HEK293 (cell line): ENCODE measurements at regions not wholly inside any gene's neighbourhood (a gene's known extent, or its start where the extent isn't known, plus 50 kb on each side); places are given as distances from the start of the nearest gene placed in this dataset.

Experiments used
- MYNN ChIP-seq: fragments of 450-650 bp; formaldehyde crosslinking; IDR thresholded peaks from 2 replicates; pipeline ENCODE4 v1.5.1; 2016; ENCODE audit warnings: missing biosample characterization, missing genetic modification characterization, borderline replicate concordance
- REST ChIP-seq: fragments of 450-650 bp; formaldehyde crosslinking; IDR thresholded peaks from 2 replicates; pipeline ENCODE4 v1.5.1; 2016; ENCODE audit warnings: missing biosample characterization, missing genetic modification characterization
- SETDB1 ChIP-seq: IDR thresholded peaks from one replicate; pipeline ENCODE4 v1.6.1; 2017; ENCODE audit warnings: mild to moderate bottlenecking, low read length, moderate library complexity, mixed read lengths; ENCODE audit not compliant: insufficient read length
- SP7 ChIP-seq: fragments of 450-650 bp; formaldehyde crosslinking; IDR thresholded peaks from 2 replicates; pipeline ENCODE4 v1.5.1; 2016; ENCODE audit warnings: missing biosample characterization, missing genetic modification characterization
- TCF7L2 ChIP-seq: IDR thresholded peaks from 2 replicates; pipeline ENCODE4 v1.6.1; 2011; ENCODE audit warnings: low read depth, mild to moderate bottlenecking, inconsistent platforms, low read length, moderate library complexity, borderline replicate concordance
- YY2 ChIP-seq: fragments of 450-650 bp; formaldehyde crosslinking; IDR thresholded peaks from 2 replicates; pipeline ENCODE4 v1.5.1; 2016; ENCODE audit warnings: missing biosample characterization, missing genetic modification characterization
- ZBTB1 ChIP-seq: fragments of 450-650 bp; formaldehyde crosslinking; IDR thresholded peaks from 2 replicates; pipeline ENCODE4 v1.5.1; 2016; ENCODE audit warnings: missing biosample characterization, missing genetic modification characterization
- ZBTB44 ChIP-seq: fragments of 450-650 bp; IDR thresholded peaks from 2 replicates; pipeline ENCODE4 v1.5.1; 2018; ENCODE audit warnings: missing biosample characterization, mild to moderate bottlenecking, missing genetic modification characterization
- ZBTB7A ChIP-seq: fragments of 450-650 bp; formaldehyde crosslinking; IDR thresholded peaks from 2 replicates; pipeline ENCODE4 v1.5.1; 2016; ENCODE audit warnings: low read depth, missing biosample characterization, missing genetic modification characterization
- ZNF311 ChIP-seq: fragments of 450-650 bp; formaldehyde crosslinking; IDR thresholded peaks from 2 replicates; pipeline ENCODE4 v1.5.1; 2017; ENCODE audit warnings: missing biosample characterization, missing genetic modification characterization, borderline replicate concordance
- ZNF341 ChIP-seq: fragments of 450-650 bp; formaldehyde crosslinking; IDR thresholded peaks from 2 replicates; pipeline ENCODE4; 2016; ENCODE audit warnings: low read depth, missing biosample characterization, missing genetic modification characterization
- ZNF488 ChIP-seq: fragments of 450-650 bp; formaldehyde crosslinking; IDR thresholded peaks from 2 replicates; pipeline ENCODE4 v1.5.1; 2016; ENCODE audit warnings: missing biosample characterization, missing genetic modification characterization
- ZNF510 ChIP-seq: fragments of 450-650 bp; formaldehyde crosslinking; IDR thresholded peaks from 2 replicates; pipeline ENCODE4 v1.5.1; 2018; ENCODE audit warnings: mild to moderate bottlenecking, missing genetic modification characterization, missing biosample characterization; ENCODE audit not compliant: insufficient replicate concordance
- TF ChIP-seq, protein P1 (sequence below): fragments of 450-650 bp; formaldehyde crosslinking; IDR thresholded peaks from 2 replicates; pipeline ENCODE4 v1.5.1; 2016; ENCODE audit warnings: missing biosample characterization, missing genetic modification characterization

DNA sequence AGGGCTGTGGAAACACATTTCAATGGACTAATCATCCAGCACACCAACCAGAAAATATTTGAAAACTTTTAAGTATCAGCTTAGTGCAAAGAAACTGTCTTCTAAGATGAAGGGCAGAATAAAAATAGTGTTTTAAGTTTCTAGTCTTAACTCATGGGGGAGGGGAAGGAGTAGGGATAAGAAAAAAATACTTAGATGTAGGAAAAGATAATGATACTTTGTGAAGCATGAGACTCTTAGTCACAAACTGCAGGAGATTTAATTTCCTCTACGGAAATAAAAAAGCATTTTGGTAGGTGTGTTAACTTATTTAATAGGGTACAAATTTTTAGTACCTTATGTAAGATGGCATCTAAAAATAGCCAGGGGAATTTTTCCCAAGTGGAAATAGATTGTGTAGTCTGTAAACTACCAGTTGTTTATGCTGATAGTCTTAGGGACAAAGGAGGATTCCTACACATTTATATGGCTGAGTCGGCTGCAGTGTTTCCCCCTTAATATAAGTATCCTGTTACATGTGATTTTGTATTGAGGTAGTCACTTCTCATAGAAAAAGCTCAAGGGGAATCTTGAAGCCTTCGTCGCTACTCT, 78.2 kb upstream of the GBE1 start:
- TF ChIP-seq REST (no peak), ZBTB44 (no peak), ZBTB7A (tag by site-specific recombination) (no peak), MYNN (tag by site-specific recombination) (no peak), ZNF341 (tag by site-specific recombination) (no peak), ZNF311 (tag by site-specific recombination) (no peak), ZBTB1 (tag by site-specific recombination) (no peak), SP7 (no peak), TCF7L2 (no peak), ZNF510 (tag by site-specific recombination) (no peak), YY2 (no peak), ZNF488 (tag by site-specific recombination) (no peak), SETDB1 (no peak)
- TF ChIP-seq, protein P1, sequence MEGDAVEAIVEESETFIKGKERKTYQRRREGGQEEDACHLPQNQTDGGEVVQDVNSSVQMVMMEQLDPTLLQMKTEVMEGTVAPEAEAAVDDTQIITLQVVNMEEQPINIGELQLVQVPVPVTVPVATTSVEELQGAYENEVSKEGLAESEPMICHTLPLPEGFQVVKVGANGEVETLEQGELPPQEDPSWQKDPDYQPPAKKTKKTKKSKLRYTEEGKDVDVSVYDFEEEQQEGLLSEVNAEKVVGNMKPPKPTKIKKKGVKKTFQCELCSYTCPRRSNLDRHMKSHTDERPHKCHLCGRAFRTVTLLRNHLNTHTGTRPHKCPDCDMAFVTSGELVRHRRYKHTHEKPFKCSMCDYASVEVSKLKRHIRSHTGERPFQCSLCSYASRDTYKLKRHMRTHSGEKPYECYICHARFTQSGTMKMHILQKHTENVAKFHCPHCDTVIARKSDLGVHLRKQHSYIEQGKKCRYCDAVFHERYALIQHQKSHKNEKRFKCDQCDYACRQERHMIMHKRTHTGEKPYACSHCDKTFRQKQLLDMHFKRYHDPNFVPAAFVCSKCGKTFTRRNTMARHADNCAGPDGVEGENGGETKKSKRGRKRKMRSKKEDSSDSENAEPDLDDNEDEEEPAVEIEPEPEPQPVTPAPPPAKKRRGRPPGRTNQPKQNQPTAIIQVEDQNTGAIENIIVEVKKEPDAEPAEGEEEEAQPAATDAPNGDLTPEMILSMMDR (tag by site-specific recombination), result no peak
